HFFc6 (cell line): ENCODE measurements at regions not wholly inside any gene's neighbourhood (a gene's known extent, or its start where the extent isn't known, plus 50 kb on each side); places are given as distances from the start of the nearest gene placed in this dataset.

Experiments used
- DNase-seq: peaks from one replicate; pipeline ENCODE4 v3.0.0-alpha.2; 2018
- H3K27ac Mint-ChIP-seq: 2 replicates; pipeline ENCODE4 v1.8.0; 2020; ENCODE audit warnings: mild to moderate bottlenecking, mixed read lengths
- H3K27me3 Mint-ChIP-seq: 2 replicates; pipeline ENCODE4 v1.8.0; 2021; ENCODE audit warnings: mild to moderate bottlenecking, moderate library complexity, mixed read lengths; ENCODE audit not compliant: insufficient read depth
- H3K36me3 Mint-ChIP-seq: 2 replicates; pipeline ENCODE4 v1.8.0; 2021; ENCODE audit warnings: low read depth, mixed read lengths
- H3K4me1 Mint-ChIP-seq: 2 replicates; pipeline ENCODE4 v1.8.0; 2020; ENCODE audit warnings: low read depth, mixed read lengths
- H3K4me3 Mint-ChIP-seq: 2 replicates; pipeline ENCODE4 v1.8.0; 2020; ENCODE audit warnings: mild to moderate bottlenecking, moderate library complexity, mixed read lengths
- H3K9me3 Mint-ChIP-seq: 2 replicates; pipeline ENCODE4 v1.8.0; 2020; ENCODE audit warnings: mild to moderate bottlenecking, mixed read lengths
- CTCF ChIP-seq: fragments of 200-600 bp; sonication (generic); IDR thresholded peaks from 2 replicates; pipeline ENCODE4 v1.5.0; 2021; ENCODE audit warnings: antibody characterized with exemption, mild to moderate bottlenecking

GRCh38 chr4:123042095-123042494, 119.7 kb upstream of the NUDT6 start:
- Mint-ChIP-seq H3K4me3 (no peak overlapping the region), H3K27me3 (no peaks in the 10 kb centered on the region), H3K9me3 (peaks cover 36% of the 10 kb centered on the region), H3K36me3 (peaks cover 50% of the 10 kb centered on the region), H3K27ac (no peak overlapping the region), H3K4me1 (peaks cover 19% of the 10 kb centered on the region)
- DNase-seq, result no peak
- no peak for TF ChIP-seq CTCF

GRCh38 chr4:123043013-123043412, 120.6 kb upstream of the NUDT6 start:
- H3K4me3 Mint-ChIP-seq, result no peak overlapping the region
- no peaks in the 10 kb centered on the region for H3K27me3 Mint-ChIP-seq
- no peak overlapping the region for H3K27ac Mint-ChIP-seq

GRCh38 chr4:123043793-123044425, 121.5 kb upstream of the NUDT6 start:
- no peak overlapping the region for H3K27ac Mint-ChIP-seq
- peaks cover under 1% of the 10 kb centered on the region; the same call in 1 of the 2 replicates for H3K4me1 Mint-ChIP-seq
- no peak for DNase-seq
- H3K36me3 Mint-ChIP-seq, result peaks cover 64% of the 10 kb centered on the region
- no peak overlapping the region for H3K4me3 Mint-ChIP-seq
- no peak for TF ChIP-seq CTCF
- H3K9me3 Mint-ChIP-seq, result peaks cover 53% of the 10 kb centered on the region
- no peaks in the 10 kb centered on the region for H3K27me3 Mint-ChIP-seq

More at GRCh38 chr4:123043013-123043412, 120.6 kb upstream of the NUDT6 start:
- no peak for TF ChIP-seq CTCF
- H3K9me3 Mint-ChIP-seq, result peaks cover 44% of the 10 kb centered on the region
- peaks cover 10% of the 10 kb centered on the region for H3K4me1 Mint-ChIP-seq
- no peak for DNase-seq
- peaks cover 57% of the 10 kb centered on the region for H3K36me3 Mint-ChIP-seq

- Mint-ChIP-seq H3K27me3 (no peaks in the 10 kb centered on the region), H3K4me3 (no peak overlapping the region), H3K36me3 (peaks cover 77% of the 10 kb centered on the region), H3K27ac (no peak overlapping the region), H3K9me3 (peaks cover 68% of the 10 kb centered on the region), H3K4me1 (no peaks in the 10 kb centered on the region)
- no peak for DNase-seq
- TF ChIP-seq CTCF, result no peak
Measured at GRCh38 chr4:123046096-123046495, 123.7 kb upstream of the NUDT6 start.

GRCh38 chr4:123050018-123050417, 127.6 kb upstream of the NUDT6 start:
- Mint-ChIP-seq H3K9me3 (peaks cover 49% of the 10 kb centered on the region), H3K36me3 (peaks cover 64% of the 10 kb centered on the region), H3K4me1 (no peaks in the 10 kb centered on the region; the same call in 1 of the 2 replicates)

More at GRCh38 chr4:123050018-123050417, 127.6 kb upstream of the NUDT6 start:
- no peaks in the 10 kb centered on the region for H3K27me3 Mint-ChIP-seq
- no peak for TF ChIP-seq CTCF
- no peak for DNase-seq
- no peak overlapping the region for H3K4me3 Mint-ChIP-seq
- H3K27ac Mint-ChIP-seq, result no peak overlapping the region
